Cerebellar nuclear complex (tissue), 1 donor: ENCODE measurements at regions not wholly inside any gene's neighbourhood (a gene's known extent, or its start where the extent isn't known, plus 50 kb on each side); places are given as distances from the start of the nearest gene placed in this dataset.

ENCODE experiments used
- DNase-seq, 2 experiments: peaks; one replicate each; lab custom pipeline; 2025; lab: John Stamatoyannopoulos, UW

- no peak for DNase-seq
Observed at GRCh38 chr6:91804981-91805380, 1218.1 kb upstream of the MAP3K7 start.

DNA sequence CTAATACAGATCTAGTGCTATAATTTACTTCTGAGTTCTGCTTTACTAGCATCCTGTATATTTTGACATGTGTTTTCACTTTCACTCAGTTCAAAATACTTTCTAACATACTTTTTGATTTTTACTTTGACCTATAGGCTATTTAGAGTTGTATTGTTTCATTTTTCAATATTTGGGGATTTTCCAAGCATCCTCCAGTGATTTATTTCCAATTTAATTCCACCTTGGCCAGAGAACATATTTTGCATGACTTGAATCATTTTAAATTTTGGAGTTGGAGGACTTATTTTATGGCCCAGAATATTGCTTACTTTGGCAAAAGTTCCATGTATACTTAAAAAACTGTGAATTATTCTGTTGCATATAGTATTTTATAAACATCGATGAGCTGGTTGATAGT, 1215.6 kb upstream of the MAP3K7 start:
- DNase-seq, result no peak

GRCh38 chr6:91796603-91797002, 1209.7 kb upstream of the MAP3K7 start:
- no peak for DNase-seq

- no peak for DNase-seq
Observed at GRCh38 chr6:91788501-91788900, 1201.6 kb upstream of the MAP3K7 start.

GRCh38 chr6:91786474-91787184, 1199.8 kb upstream of the MAP3K7 start:
- DNase-seq, result no peak

DNA sequence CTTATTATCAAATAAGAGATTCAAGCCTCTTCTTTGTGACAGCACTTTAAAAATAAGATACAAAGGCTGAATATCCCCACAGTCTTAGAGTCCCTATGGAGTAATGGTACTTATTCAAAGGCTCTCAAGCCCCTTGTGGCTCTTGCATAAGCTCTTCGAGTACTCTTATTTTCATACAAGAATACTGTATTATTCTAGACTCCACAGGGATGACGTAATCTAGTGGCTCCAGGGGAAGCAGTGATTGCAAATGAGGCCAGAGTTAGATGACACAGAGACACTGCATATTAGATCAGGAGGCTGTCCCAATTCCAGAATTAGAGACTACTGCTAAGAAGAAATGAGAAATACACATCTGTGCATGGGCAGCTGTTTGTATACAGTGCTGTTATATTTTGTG, 1195.9 kb upstream of the MAP3K7 start:
- no peak for DNase-seq

DNA sequence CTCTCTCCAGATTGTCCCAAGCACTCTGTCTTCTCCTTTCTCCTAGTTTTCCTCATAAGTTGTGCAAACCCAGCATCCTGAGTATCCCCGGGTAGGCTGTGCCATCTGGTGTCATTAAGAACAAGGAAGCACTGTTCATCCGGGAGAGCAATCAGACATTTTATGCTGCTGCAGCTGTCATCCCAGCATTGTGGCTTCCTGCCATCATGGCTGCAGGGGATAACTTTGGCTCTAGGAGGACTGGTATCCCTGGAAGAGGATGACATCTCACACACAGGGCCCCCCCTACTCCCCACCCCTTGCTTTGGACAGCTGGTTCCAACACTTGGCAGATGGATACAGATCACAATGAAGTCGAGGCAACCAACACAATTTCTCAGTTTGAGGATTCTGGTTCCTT, 1195.1 kb upstream of the MAP3K7 start:
- peak; percentile 40 to 76 for DNase-seq

- no peak for DNase-seq
Observed at GRCh38 chr6:91780270-91780669, 1193.4 kb upstream of the MAP3K7 start.

DNA sequence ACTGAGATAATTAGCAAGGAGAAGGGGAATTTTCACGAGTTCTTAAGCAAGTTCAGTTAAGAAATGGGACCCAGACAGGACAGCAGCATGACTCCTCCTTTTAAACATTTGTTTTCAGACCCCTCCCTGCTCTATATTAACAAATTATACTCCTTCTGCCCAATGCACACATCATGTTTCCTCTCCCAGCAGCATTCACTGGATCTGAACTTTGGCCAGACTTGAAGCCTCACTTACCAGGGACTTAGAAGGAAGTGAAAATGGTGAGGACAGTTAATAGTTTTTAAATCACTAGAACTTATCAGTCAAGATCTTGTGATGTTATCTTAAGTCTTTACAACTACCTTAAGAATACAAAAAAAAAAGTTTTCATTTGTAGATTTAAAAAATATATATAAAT, 1174.7 kb upstream of the MAP3K7 start:
- no peak for DNase-seq

DNA sequence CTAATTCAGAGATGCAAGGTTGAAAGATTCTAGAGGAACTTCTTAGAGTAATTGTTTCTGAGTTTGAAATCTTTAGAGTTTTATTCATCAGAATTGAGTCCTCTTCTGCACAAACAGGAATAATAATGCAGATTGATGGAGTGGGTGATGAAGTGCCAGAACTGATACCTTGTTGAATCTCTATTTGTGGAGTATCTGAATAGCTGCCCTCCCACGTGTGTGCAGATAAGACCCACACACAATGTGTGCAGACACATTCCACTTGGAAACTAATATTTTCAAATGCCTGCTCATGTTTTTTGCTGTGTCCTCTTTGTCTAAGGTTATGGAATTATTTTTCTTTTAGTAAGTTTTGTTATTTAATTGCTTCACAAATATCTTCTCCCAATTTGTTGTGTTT, 1167.8 kb upstream of the MAP3K7 start:
- DNase-seq, result no peak

- DNase-seq, result no peak
Observed at GRCh38 chr6:91751526-91751925, 1164.7 kb upstream of the MAP3K7 start.

DNA sequence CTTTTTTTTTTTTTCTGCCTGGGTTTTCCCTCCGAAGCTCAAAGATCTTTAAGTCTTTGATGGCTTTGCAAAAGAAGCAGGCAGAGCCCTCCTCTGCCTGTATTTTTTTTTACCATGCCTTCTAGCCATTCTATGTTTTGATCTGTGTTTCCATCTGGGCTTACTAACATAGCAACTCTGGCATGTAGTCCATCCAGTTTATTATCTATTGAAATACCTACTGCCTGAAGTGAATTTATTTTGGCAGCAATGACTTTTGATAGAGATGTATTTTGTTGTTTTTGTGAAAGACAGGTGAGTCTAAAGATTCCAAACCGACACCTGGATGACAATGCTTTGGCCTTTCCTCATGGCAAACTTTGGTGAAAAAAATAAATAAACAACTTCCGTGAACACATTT, 1157.7 kb upstream of the MAP3K7 start:
- no peak for DNase-seq

GRCh38 chr6:91743756-91744155, 1156.9 kb upstream of the MAP3K7 start:
- DNase-seq, result no peak

DNA sequence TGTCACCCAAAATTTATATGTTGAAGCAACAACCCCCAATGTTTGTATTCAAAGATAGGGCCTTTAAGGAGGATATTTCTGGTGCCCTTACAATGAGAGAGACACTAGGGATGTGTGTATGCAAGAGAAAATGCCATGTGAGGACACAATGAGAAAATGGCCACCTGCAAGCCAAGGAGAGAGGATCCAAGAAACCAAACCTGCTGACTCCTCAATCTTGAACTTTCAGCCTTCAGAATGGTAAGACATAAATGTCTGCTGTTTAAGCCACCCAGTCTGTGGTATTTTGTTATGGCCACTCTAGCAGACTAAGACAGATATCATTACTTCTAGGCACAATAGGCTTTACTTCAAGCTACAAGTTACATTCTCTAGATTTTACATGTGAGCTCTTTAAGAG, 1145.1 kb upstream of the MAP3K7 start:
- DNase-seq, result no peak

GRCh38 chr6:91730710-91731109, 1143.8 kb upstream of the MAP3K7 start:
- DNase-seq, result no peak

GRCh38 chr6:91720324-91720723, 1133.5 kb upstream of the MAP3K7 start:
- no peak for DNase-seq

- DNase-seq, result no peak
Observed at GRCh38 chr6:91719414-91719813, 1132.5 kb upstream of the MAP3K7 start.

DNA sequence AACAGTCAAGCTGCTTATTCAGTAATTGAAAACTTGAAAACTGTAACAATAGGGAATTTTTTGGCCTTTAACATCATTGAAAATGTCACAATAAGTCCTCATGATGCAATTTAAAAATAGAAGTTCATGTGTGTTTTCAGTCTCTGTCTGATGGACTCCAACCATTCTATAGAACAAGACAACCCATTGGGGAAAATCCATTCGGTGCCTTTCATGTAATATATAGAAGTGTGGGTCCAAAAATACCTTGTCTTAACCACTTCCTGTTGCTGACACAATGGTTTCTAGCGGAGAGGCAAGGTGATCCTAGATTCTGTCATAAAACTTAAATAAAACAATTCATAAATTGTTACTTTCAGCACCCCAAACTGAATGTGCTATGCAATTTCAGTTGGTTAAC, 1131.3 kb upstream of the MAP3K7 start:
- DNase-seq, result no peak

DNA sequence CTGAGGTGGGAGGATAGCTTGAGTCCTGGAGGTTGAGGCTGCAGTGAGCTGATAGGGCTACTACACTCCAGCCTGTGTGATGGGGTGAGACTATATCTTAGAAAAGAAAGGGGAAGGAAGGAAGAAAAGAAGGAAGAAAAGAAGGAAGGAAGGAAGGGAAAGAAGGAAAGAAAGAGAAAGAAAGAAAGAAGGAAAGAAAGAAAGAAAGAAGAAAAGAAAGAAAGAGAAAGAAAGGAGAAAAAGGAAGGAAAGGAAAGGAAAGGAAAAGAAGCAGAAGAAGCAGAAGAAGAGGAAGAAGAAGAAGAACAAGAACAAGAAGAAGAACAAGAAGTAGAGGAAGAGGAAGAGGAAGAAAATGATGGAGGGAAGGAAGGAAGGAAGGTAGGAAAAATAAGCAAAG, 1130.2 kb upstream of the MAP3K7 start:
- DNase-seq, result no peak

DNA sequence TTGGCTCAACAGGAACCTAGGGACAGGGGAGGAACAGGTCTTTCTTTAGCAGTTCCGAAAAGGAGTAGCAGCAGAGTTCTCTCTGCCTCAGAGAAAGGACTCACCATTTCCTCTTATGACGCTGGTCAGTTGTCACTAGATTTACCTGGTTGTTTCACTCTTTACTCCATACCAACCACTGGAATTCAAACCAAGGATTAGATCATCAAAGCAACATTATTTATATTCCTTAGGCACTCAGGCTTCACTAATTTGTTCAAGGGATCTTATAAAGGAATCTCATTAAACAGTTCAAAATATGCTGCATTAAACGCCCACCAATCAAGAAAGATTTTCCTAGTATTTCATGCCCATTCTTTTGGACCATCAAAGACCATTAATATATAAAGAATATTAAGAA, 1129.5 kb upstream of the MAP3K7 start:
- no peak for DNase-seq

DNA sequence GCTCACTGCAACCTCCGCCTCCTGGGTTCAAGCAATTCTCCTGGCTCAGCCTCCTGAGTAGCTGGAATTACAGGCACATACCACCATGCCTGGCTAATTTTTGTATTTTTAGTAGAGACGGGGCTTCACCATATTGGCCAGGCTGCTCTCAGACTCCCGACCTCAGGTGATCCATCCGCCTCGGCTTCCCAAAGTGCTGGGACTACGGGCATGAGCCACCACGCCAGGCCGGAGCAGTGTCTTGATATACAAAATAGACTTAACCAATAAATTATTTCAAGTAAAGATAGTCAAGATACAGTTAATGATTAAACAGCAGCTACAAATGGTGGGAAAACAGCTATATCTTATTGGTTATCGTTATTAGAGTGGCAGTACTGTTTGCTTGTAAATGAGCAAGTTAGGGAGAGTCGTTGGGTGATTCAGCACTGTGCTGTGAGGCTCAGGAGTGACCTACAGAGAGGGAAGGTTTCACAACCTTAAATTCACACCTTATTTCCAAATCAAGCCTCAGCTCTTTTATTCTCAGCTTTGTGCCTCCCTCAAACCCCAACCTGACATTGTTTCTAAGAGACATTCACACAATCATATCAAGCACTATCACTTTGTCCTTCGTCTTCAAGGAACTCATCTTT, 1128.4 kb upstream of the MAP3K7 start:
- DNase-seq, result no peak

- DNase-seq, result no peak
Observed at GRCh38 chr6:91713911-91714310, 1127.0 kb upstream of the MAP3K7 start.

DNA sequence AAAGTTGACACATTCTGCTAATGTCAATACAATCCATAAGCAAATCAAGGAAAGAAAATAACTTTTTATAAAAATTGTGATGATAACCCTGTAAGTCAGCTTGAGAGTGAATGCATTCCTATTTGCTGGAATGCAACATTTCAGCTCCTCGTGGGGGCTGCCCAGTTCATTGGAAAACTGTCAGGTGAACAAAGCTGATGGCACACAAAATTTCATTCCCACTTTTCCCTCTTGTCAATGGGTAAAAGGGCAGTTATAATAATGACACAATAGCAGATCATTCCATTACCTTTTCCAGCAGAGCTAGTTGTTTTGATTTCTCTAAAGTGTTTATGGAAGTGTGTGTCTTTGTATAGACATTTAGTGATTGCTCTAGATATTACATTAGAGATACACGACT, 1124.6 kb upstream of the MAP3K7 start:
- no peak for DNase-seq

DNA sequence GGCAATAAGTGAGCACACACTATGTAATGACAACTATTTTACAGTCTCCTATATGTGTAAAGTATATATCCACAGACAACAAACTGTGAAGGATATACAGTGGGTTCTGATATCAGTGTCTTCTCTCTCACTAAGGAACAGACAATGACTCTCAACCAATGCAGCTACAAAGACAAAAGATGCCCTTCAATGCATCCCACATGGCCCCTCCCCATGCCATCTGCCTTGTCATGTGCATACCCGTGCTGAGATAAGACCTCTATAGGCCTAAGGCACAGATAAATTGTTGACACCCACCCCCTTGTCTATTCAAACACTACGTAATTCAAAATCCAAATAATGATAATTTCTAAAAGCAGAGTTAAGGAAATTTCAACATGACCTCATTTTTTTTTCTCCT, 1123.5 kb upstream of the MAP3K7 start:
- no peak for DNase-seq
